HCT116 (cell line): ENCODE measurements at regions not wholly inside any gene's neighbourhood (a gene's known extent, or its start where the extent isn't known, plus 50 kb on each side); places are given as distances from the start of the nearest gene placed in this dataset.

Source experiments
- ATAC-seq: fragments of 200-7000 bp; cut with Tn5 transposase; 2 replicates; pipeline ENCODE4 v1.9.1; 2020; ENCODE audit warnings: mild to moderate bottlenecking, moderate library complexity
- BruUV-seq: library from RNA; stranded (reverse); fragments of 400-500 nt; replicated peaks from 2 replicates; lab custom pipeline; 2021; lab: Mats Ljungman, UMichigan
- CTCF ChIA-PET: fragments of 300-600 bp; sonication (Branson Sonifier 250); formaldehyde crosslinking; loops from one replicate; lab custom pipeline; 2021; ENCODE audit warnings: antibody characterized with exemption; lab: Charles Lee
- POLR2A ChIA-PET: fragments of 300-600, 350-600 bp; sonication (Branson Sonifier 250); formaldehyde crosslinking; loops from one replicate; lab custom pipeline; 2021; ENCODE audit warnings: antibody characterized with exemption; lab: Charles Lee
- RAD21 ChIA-PET, 2 experiments: fragments of 300-600 bp; sonication (Branson Sonifier 250); formaldehyde crosslinking; loops; one replicate each; lab custom pipeline; 2023; ENCODE audit warnings: low total read pairs in 2 of 2; ENCODE audit not compliant: uncharacterized antibody in 2 of 2, unreplicated experiment in 2 of 2, low non-redundant PET in 1 of 2; lab: Charles Lee
- DNase-seq: peaks from one replicate; pipeline ENCODE4 v3.0.0-alpha.2; 2010; ENCODE audit warnings: low read depth, low spot score
- H2AFZ ChIP-seq: fragments of 200-600 bp; shearing (Covaris generic), sonication (generic); 2 replicates; pipeline ENCODE4 v1.6.1; 2017; ENCODE audit warnings: low read depth, mixed run types, mixed read lengths, antibody characterized with exemption, low read length; ENCODE audit not compliant: poor library complexity, severe bottlenecking
- H3K27ac ChIP-seq: 2 replicates; pipeline ENCODE4 v1.5.1; 2012; ENCODE audit warnings: low read depth, low read length
- H3K27me3 ChIP-seq: fragments of 200-600 bp; sonication (generic); 2 replicates; pipeline ENCODE4 v1.6.1; 2016; ENCODE audit warnings: mixed run types, low read length, mixed read lengths; ENCODE audit not compliant: insufficient read depth
- H3K36me3 ChIP-seq, 2 experiments: fragments of 200-500 bp in 1 of 2; fragments of 200-600 bp in 1 of 2; sonication (Bioruptor generic) in 1 of 2; sonication (generic) in 1 of 2; 2 replicates each; pipeline versions ENCODE4 v1.5.1 to v1.6.1; 2014 to 2016; ENCODE audit warnings: low read length in 2 of 2, inconsistent platforms in 1 of 2, mixed read lengths in 1 of 2, mixed run types in 1 of 2; ENCODE audit not compliant: insufficient read depth in 2 of 2, control insufficient read depth in 1 of 2
- H3K4me1 ChIP-seq, 2 experiments: fragments of 200-600 bp in 1 of 2; sonication (generic) in 1 of 2; 2 replicates each; pipeline versions ENCODE4 v1.5.1 to v1.6.1; 2012 to 2017; ENCODE audit warnings: low read length in 2 of 2, inconsistent platforms in 1 of 2, mild to moderate bottlenecking in 1 of 2, mixed read lengths in 1 of 2, mixed run types in 1 of 2, moderate library complexity in 1 of 2; ENCODE audit not compliant: insufficient read depth in 2 of 2, control insufficient read depth in 1 of 2
- H3K4me2 ChIP-seq: fragments of 200-600 bp; sonication (generic); 2 replicates; pipeline ENCODE4 v1.6.1; 2017; ENCODE audit warnings: mixed run types, low read length, mixed read lengths
- H3K4me3 ChIP-seq, 2 experiments: fragments of 200-600 bp in 1 of 2; sonication (generic) in 1 of 2; replicated peaks in 1 of 2; 2 replicates each; pipeline ENCODE4 v1.5.1; 2011 to 2016; ENCODE audit warnings: low read length in 2 of 2, control low read depth in 1 of 2, low read depth in 1 of 2, mild to moderate bottlenecking in 1 of 2, mixed read lengths in 1 of 2, mixed run types in 1 of 2
- H3K79me2 ChIP-seq: fragments of 200-600 bp; sonication (generic); 2 replicates; pipeline ENCODE4 v1.6.1; 2017; ENCODE audit warnings: mild to moderate bottlenecking, mixed run types, low read length, moderate library complexity, mixed read lengths; ENCODE audit not compliant: insufficient read depth
- H3K9ac ChIP-seq: fragments of 200-600 bp; sonication (generic); 2 replicates; pipeline ENCODE4 v1.6.1; 2016; ENCODE audit warnings: low read length, mixed read lengths
- H3K9me2 ChIP-seq: fragments of 200-600 bp; sonication (generic), shearing (Covaris generic); 2 replicates; pipeline ENCODE4 v1.6.1; 2017; ENCODE audit warnings: mixed run types, mild to moderate bottlenecking, moderate library complexity; ENCODE audit not compliant: insufficient read depth
- H3K9me3 ChIP-seq, 2 experiments: fragments of 200-500 bp in 1 of 2; fragments of 200-600 bp in 1 of 2; sonication (Bioruptor generic) in 1 of 2; sonication (generic) in 1 of 2; 2 replicates each; pipeline ENCODE4 v1.6.1; 2014 to 2017; ENCODE audit warnings: low read length in 2 of 2, mixed read lengths in 2 of 2, inconsistent platforms in 1 of 2, low read depth in 1 of 2, mild to moderate bottlenecking in 1 of 2, mixed run types in 1 of 2, moderate library complexity in 1 of 2; ENCODE audit not compliant: control insufficient read depth in 1 of 2, insufficient read depth in 1 of 2
- H4K20me1 ChIP-seq: fragments of 200-600 bp; sonication (generic), shearing (Covaris generic); 2 replicates; pipeline ENCODE4 v1.6.1; 2017; ENCODE audit warnings: mixed run types, mild to moderate bottlenecking, moderate library complexity; ENCODE audit not compliant: insufficient read depth
- CBX3 ChIP-seq: IDR thresholded peaks from 2 replicates; pipeline ENCODE4 v1.6.1; 2012; ENCODE audit warnings: low read depth
- EGR1 ChIP-seq: IDR thresholded peaks from 2 replicates; pipeline ENCODE4 v1.6.1; 2012; ENCODE audit warnings: low read depth
- EZH2 ChIP-seq: fragments of 200-600 bp; sonication (generic); IDR thresholded peaks from 2 replicates; pipeline ENCODE4 v1.6.1; 2017; ENCODE audit warnings: antibody characterized with exemption, mixed run types
- SIN3A ChIP-seq: IDR thresholded peaks from 2 replicates; pipeline ENCODE4 v1.6.1; 2012; ENCODE audit warnings: low read depth
- SP1 ChIP-seq: IDR thresholded peaks from 2 replicates; pipeline ENCODE4 v1.6.1; 2012; ENCODE audit warnings: low read depth
- TCF7L2 ChIP-seq: IDR thresholded peaks from 2 replicates; pipeline ENCODE4 v1.7.0; 2011; ENCODE audit warnings: borderline replicate concordance, inconsistent platforms; ENCODE audit not compliant: insufficient read depth, insufficient read length; ENCODE audit errors: extremely low read depth
- YY1 ChIP-seq: IDR thresholded peaks from 2 replicates; pipeline ENCODE4 v1.6.1; 2011; ENCODE audit warnings: low read length, low read depth, moderate library complexity, mild to moderate bottlenecking; ENCODE audit not compliant: insufficient replicate concordance; ENCODE audit errors: extremely low read depth
- intact Hi-C: fragments of 100-400 bp; cut with micrococcal nuclease; formaldehyde crosslinking; loops from 2 replicates; pipeline ENCODE4 v1.10.0; 2022
- TF ChIP-seq, protein P1 (sequence below): IDR thresholded peaks from 2 replicates; pipeline ENCODE4 v1.6.1; 2011; ENCODE audit warnings: mild to moderate bottlenecking, low read length, moderate library complexity; ENCODE audit not compliant: insufficient replicate concordance; ENCODE audit errors: extremely low read depth

GRCh38 chr13:74825152-74825937 lies 656.6 kb downstream of the TBC1D4 start:
- Histone ChIP-seq H3K4me1 (no peaks in the 10 kb centered on the region), H4K20me1 (no peaks in the 10 kb centered on the region), H3K36me3 (no peaks in the 10 kb centered on the region), H3K27me3 (no peaks in the 10 kb centered on the region), H3K9ac (no peak overlapping the region), H3K27ac (no peak overlapping the region), H2AFZ (no peak overlapping the region), H3K4me3 (no peak overlapping the region), H3K79me2 (no peaks in the 10 kb centered on the region), H3K4me2 (no peak overlapping the region), H3K9me2 (no peaks in the 10 kb centered on the region), H3K9me3 (no peaks in the 10 kb centered on the region)
- no TSS peak for BruUV-seq
- no peak for DNase-seq
- TF ChIP-seq EGR1 (no peak), EZH2 (no peak), TCF7L2 (no peak), SP1 (no peak), SIN3A (no peak), YY1 (no peak), CBX3 (no peak)
- TF ChIP-seq, protein P1, sequence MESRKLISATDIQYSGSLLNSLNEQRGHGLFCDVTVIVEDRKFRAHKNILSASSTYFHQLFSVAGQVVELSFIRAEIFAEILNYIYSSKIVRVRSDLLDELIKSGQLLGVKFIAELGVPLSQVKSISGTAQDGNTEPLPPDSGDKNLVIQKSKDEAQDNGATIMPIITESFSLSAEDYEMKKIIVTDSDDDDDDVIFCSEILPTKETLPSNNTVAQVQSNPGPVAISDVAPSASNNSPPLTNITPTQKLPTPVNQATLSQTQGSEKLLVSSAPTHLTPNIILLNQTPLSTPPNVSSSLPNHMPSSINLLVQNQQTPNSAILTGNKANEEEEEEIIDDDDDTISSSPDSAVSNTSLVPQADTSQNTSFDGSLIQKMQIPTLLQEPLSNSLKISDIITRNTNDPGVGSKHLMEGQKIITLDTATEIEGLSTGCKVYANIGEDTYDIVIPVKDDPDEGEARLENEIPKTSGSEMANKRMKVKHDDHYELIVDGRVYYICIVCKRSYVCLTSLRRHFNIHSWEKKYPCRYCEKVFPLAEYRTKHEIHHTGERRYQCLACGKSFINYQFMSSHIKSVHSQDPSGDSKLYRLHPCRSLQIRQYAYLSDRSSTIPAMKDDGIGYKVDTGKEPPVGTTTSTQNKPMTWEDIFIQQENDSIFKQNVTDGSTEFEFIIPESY, result no peak
- RAD21 ChIA-PET, result no interaction called here
- ATAC-seq, result no peak
- POLR2A ChIA-PET, result no interaction called here
- intact Hi-C loops, result no loop called here
- CTCF ChIA-PET, result no interaction called here
